Testis (tissue), 2 donors: ENCODE measurements at regions not wholly inside any gene's neighbourhood (a gene's known extent, or its start where the extent isn't known, plus 50 kb on each side); places are given as distances from the start of the nearest gene placed in this dataset.

Source experiments
- DNase-seq: peaks from one replicate; pipeline ENCODE4 v3.0.0-alpha.2; 2019
- H3K27ac ChIP-seq, 2 donors: fragments of 200-600 bp; sonication (generic); one replicate each; pipeline ENCODE4 v1.5.1; 2019
- H3K27me3 ChIP-seq: fragments of 200-600 bp; sonication (generic); one replicate; pipeline ENCODE4 v1.5.1; 2019
- H3K36me3 ChIP-seq: fragments of 200-600 bp; sonication (generic); one replicate; pipeline ENCODE4 v1.5.1; 2017; ENCODE audit warnings: low read depth; ENCODE audit errors: missing control alignments
- H3K4me1 ChIP-seq: fragments of 200-600 bp; sonication (generic); one replicate; pipeline ENCODE4 v1.5.1; 2019
- H3K4me3 ChIP-seq, 2 donors: fragments of 200-600 bp; sonication (generic); one replicate each; pipeline ENCODE4 v1.5.1; 2017 to 2019
- H3K9me3 ChIP-seq: fragments of 200-600 bp; sonication (generic); one replicate; pipeline ENCODE4 v1.5.1; 2017
- CTCF ChIP-seq, 3 experiments: fragments of 450-650 bp in 2 of 3; fragments of 200-600 bp in 1 of 3; sonication (generic) in 1 of 3; IDR thresholded peaks; one replicate each; pipeline ENCODE4 v1.5.1; 2016 to 2019; ENCODE audit warnings: antibody characterized with exemption in 3 of 3, mild to moderate bottlenecking in 2 of 3, moderate library complexity in 1 of 3
- POLR2A ChIP-seq: fragments of 450-650 bp; IDR thresholded peaks from one replicate; pipeline ENCODE4 v1.6.1; 2017; ENCODE audit warnings: antibody characterized with exemption, mild to moderate bottlenecking, moderate library complexity
- WGBS, 2 donors: methylation state at CpG; one replicate each; pipeline ENCODE4 v1.1.5; 2018; 5-methylcytosine and 5-hydroxymethylcytosine counted together
- intact Hi-C: fragments of 100-400 bp; cut with DNase I; formaldehyde crosslinking; loops from one replicate; pipeline ENCODE4 v1.15.1; 2023; ENCODE audit warnings: low total_unique reads

- 64 to 72% methylated on average over 4 of the region's 4 CpGs for WGBS, 2 donors
- intact Hi-C loops: loop anchor here (5.0 kb wide), 1 partner anchor 1058 kb away; no protein-coding TSS in a partner anchor
- no peak for TF ChIP-seq POLR2A
- no peak for TF ChIP-seq CTCF (IDR thresholded peaks at IDR 0.05)
- no peak overlapping the region for H3K4me3 ChIP-seq
- H3K4me1 ChIP-seq: peaks cover 18% of the 10 kb centered on the region
- H3K9me3 ChIP-seq: no peaks in the 10 kb centered on the region
- H3K36me3 ChIP-seq: no peaks in the 10 kb centered on the region
- H3K27ac ChIP-seq: no peak overlapping the region
- no peaks in the 10 kb centered on the region for H3K27me3 ChIP-seq
- no peak for DNase-seq
Measured at GRCh38 chr1:39085174-39085573, 59.0 kb downstream of the NDUFS5 start.

GRCh38 chr1:39086386-39086785 is 60.2 kb downstream of the NDUFS5 start:
- no peak for DNase-seq
- Histone ChIP-seq H3K9me3 (no peaks in the 10 kb centered on the region), H3K4me1 (peaks cover 24% of the 10 kb centered on the region), H3K36me3 (no peaks in the 10 kb centered on the region), H3K27me3 (no peaks in the 10 kb centered on the region), H3K4me3 (no peak overlapping the region), H3K27ac (peak overlapping the region; percentile 27 to 53)
- intact Hi-C loops: loop anchor here (5.0 kb wide), 1 partner anchor 1059 kb away; no protein-coding TSS in a partner anchor
- WGBS, 2 donors: 57 to 72% methylated on average over 3 of the region's 3 CpGs
- TF ChIP-seq POLR2A: no peak
- TF ChIP-seq CTCF (IDR thresholded peaks at IDR 0.05): no peak

DNA sequence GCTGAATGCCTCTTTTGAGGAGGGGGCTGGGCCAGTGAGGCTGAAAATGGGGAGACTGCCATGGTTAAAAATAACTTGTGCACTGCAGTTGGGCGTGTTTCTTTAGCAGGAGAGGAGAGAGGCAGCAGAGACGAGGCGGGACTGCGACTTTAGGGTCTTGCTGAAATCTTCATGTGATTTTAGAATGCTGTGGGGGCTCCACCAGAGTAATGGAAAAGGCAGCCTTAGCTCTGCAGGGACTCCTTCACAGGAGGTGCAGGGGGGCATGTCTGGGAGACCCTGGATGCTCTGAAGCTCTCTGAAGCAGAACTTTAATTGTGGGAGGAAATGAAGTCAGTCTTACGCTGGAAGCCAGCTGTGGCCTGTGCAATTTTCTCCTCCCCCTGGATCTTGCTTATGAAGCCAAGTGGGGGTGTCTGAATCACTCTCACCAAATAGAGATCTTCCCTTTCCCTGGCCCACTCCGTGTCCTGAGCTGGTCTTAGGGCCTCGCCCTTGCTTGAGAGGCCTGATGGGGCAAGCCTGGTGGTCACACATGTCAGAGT is 60.8 kb downstream of the NDUFS5 start:
- WGBS, 2 donors: 54 to 67% methylated on average over 7 of the region's 7 CpGs
- Histone ChIP-seq H3K9me3 (no peaks in the 10 kb centered on the region), H3K4me3 (no peak overlapping the region), H3K27ac (peak overlapping the region; percentile 27 to 53), H3K27me3 (no peaks in the 10 kb centered on the region), H3K4me1 (peaks cover 29% of the 10 kb centered on the region), H3K36me3 (no peaks in the 10 kb centered on the region)
- TF ChIP-seq POLR2A (no peak), CTCF (IDR thresholded peaks at IDR 0.05) (no peak)
- intact Hi-C loops: loop anchor here (5.0 kb wide), 1 partner anchor 1060 kb away; no protein-coding TSS in a partner anchor
- no peak for DNase-seq

- Histone ChIP-seq H3K27me3 (no peaks in the 10 kb centered on the region), H3K9me3 (no peaks in the 10 kb centered on the region), H3K36me3 (no peaks in the 10 kb centered on the region), H3K4me3 (no peak overlapping the region), H3K4me1 (peaks cover 34% of the 10 kb centered on the region), H3K27ac (peak overlapping the region; percentile 27 to 53)
- TF ChIP-seq POLR2A: no peak
- TF ChIP-seq CTCF (IDR thresholded peaks at IDR 0.05): no peak
- DNase-seq: no peak
- intact Hi-C loops: loop anchor here (5.0 kb wide), 1 partner anchor 1060 kb away; no protein-coding TSS in a partner anchor
- WGBS, 2 donors: 71 to 79% methylated on average over 3 of the region's 3 CpGs
Measured at GRCh38 chr1:39087435-39087834, 61.3 kb downstream of the NDUFS5 start.

GRCh38 chr1:39088658-39089057 is 62.5 kb downstream of the NDUFS5 start:
- no peak overlapping the region for H3K4me3 ChIP-seq
- TF ChIP-seq CTCF (IDR thresholded peaks at IDR 0.05): no peak
- no peak for TF ChIP-seq POLR2A
- H3K9me3 ChIP-seq: no peaks in the 10 kb centered on the region
- H3K27ac ChIP-seq: no peak overlapping the region
- intact Hi-C loops: loop anchor here (5.0 kb wide), 1 partner anchor 1061 kb away; no protein-coding TSS in a partner anchor
- H3K36me3 ChIP-seq: no peaks in the 10 kb centered on the region
- 82 to 100% methylated on average over 3 of the region's 3 CpGs for WGBS, 2 donors
- H3K27me3 ChIP-seq: no peaks in the 10 kb centered on the region
- no peak for DNase-seq
- peaks cover 34% of the 10 kb centered on the region for H3K4me1 ChIP-seq
